H4 (cell line): ENCODE measurements at regions not wholly inside any gene's neighbourhood (a gene's known extent, or its start where the extent isn't known, plus 50 kb on each side); places are given as distances from the start of the nearest gene placed in this dataset.
A peak's percentile ranks its signal among the peaks of the same experiment; 100 is the strongest.

ENCODE experiments used
- DNase-seq: peaks from one replicate; pipeline ENCODE4 v3.0.0-alpha.2; 2015; ENCODE audit warnings: low spot score

GRCh38 chr5:93058309-93058708 lies 522.7 kb downstream of the NR2F1-AS1 start:
- DNase-seq: peak; percentile 34

GRCh38 chr5:93057311-93057710 lies 523.7 kb downstream of the NR2F1-AS1 start:
- no peak for DNase-seq

- DNase-seq: no peak
These were observed 525.0 kb downstream of the NR2F1-AS1 start for GRCh38 chr5:93055971-93056370.

- DNase-seq: no peak
These were observed 525.5 kb downstream of the NR2F1-AS1 start for GRCh38 chr5:93055561-93055960.

GRCh38 chr5:93054424-93055163 lies 526.4 kb downstream of the NR2F1-AS1 start:
- DNase-seq: no peak

GRCh38 chr5:93053825-93054224 lies 527.2 kb downstream of the NR2F1-AS1 start:
- peak; percentile 51 for DNase-seq

GRCh38 chr5:93048858-93049257 lies 532.2 kb downstream of the NR2F1-AS1 start:
- DNase-seq: no peak

- DNase-seq: no peak
These were observed 536.0 kb downstream of the NR2F1-AS1 start for GRCh38 chr5:93044859-93045666.

- DNase-seq: no peak
These were observed 541.1 kb downstream of the NR2F1-AS1 start for GRCh38 chr5:93039888-93040287.

GRCh38 chr5:93034621-93035590 lies 546.1 kb downstream of the NR2F1-AS1 start:
- DNase-seq: no peak

GRCh38 chr5:93022796-93023447 lies 558.1 kb downstream of the NR2F1-AS1 start:
- DNase-seq: no peak

- no peak for DNase-seq
These were observed 558.8 kb downstream of the NR2F1-AS1 start for GRCh38 chr5:93022211-93022610.

- DNase-seq: no peak
These were observed 561.1 kb downstream of the NR2F1-AS1 start for GRCh38 chr5:93019896-93020295.

GRCh38 chr5:93018461-93018860 lies 562.6 kb downstream of the NR2F1-AS1 start:
- DNase-seq: no peak

GRCh38 chr5:93017849-93018248 lies 563.2 kb downstream of the NR2F1-AS1 start:
- DNase-seq: no peak

GRCh38 chr5:93017376-93017775 lies 563.6 kb downstream of the NR2F1-AS1 start:
- no peak for DNase-seq

GRCh38 chr5:93010616-93011015 lies 570.4 kb downstream of the NR2F1-AS1 start:
- no peak for DNase-seq

GRCh38 chr5:93010037-93010436 lies 571.0 kb downstream of the NR2F1-AS1 start:
- no peak for DNase-seq

GRCh38 chr5:93008502-93009207 lies 572.4 kb downstream of the NR2F1-AS1 start:
- no peak for DNase-seq

- DNase-seq: no peak
These were observed 574.1 kb downstream of the NR2F1-AS1 start for GRCh38 chr5:93006915-93007314.

- no peak for DNase-seq
These were observed 582.6 kb downstream of the NR2F1-AS1 start for GRCh38 chr5:92998456-92998855.
